ENCODE measurements at regions not wholly inside any gene's neighbourhood (a gene's known extent, or its start where the extent isn't known, plus 50 kb on each side); places are given as distances from the start of the nearest gene placed in this dataset.

DNA sequence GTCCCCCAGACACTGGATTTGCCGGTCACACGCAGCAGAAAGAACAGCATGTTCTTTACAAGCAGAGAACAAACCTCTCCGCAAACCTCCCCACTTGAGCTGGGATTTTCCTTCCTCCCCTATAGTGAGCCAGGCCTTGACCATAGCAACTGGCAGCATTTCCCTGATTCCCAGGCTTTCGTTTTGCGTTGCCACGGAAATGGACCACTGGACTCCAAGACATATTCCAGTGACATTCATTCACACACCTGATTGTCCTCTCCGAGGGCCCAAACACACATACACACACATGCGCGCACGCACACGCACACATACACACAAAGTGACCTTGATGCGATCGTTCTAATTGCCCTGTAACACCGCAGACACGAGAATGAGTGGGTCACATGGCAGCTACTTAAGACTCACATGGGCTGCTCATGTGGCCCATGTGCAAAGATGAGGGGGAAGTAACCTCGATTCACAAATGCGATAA is 80.9 kb upstream of the CPEB4 start:
- Histone ChIP-seq H3K27ac (ENCODE audit: low read length) (no peak overlapping the region), H3K27me3 (ENCODE audit: low read length) (peaks cover 4% of the 10 kb centered on the region; the same call in 1 of the 2 replicates)

DNA sequence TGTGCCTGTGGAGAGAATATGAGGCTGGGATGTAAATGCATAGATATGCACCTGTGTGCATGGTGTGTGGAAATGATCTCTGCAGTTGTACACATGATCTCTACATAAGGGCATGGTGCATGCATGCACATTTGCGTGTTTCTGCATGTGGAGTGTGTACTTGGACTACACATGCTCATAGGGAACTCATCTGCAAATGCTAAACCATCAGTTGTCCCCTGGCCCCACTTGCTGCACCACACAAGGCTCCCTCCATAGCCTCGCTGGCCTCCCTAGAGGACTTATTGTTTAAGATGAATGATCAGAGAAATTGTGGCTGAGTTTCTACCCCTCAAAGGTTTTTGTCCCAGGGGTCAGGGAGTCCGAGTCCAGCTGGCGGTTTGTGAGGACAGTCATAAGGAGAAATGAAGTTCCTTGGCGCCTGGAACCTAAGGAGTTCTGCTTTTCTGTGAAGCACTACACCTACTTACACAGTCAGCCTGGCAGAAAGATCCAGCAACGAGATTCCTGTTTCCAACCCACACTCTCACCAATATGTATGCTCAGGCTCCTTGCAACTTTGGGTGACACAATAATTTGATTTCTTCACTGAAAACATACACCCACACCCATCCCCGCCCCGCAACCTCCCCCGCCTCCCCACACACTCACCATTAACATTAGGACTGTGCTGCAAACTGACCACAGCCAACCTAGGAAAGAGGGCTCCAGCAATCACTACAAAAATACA is 79.9 kb upstream of the CPEB4 start:
- no peaks in the 10 kb centered on the region for H3K36me3 ChIP-seq (ENCODE audit: insufficient read depth, low read length)
- H3K9me3 ChIP-seq (ENCODE audit: low read length) = no peaks in the 10 kb centered on the region; the same call in 1 of the 2 replicates
- H3K27ac ChIP-seq (ENCODE audit: low read length) = no peak overlapping the region
- H4K20me1 ChIP-seq (ENCODE audit: insufficient read depth, low read depth, low read length) = no peaks in the 10 kb centered on the region
- peaks cover 4% of the 10 kb centered on the region; the same call in 1 of the 2 replicates for H3K27me3 ChIP-seq (ENCODE audit: low read length)
- H3K4me2 ChIP-seq (ENCODE audit: low read depth, low read length, poor library complexity, severe bottlenecking) = no peak overlapping the region
- H3K4me1 ChIP-seq (ENCODE audit: low read length) = no peaks in the 10 kb centered on the region
- H3K9ac ChIP-seq (ENCODE audit: low read length) = no peak overlapping the region
- H3K79me2 ChIP-seq (ENCODE audit: low read length) = no peaks in the 10 kb centered on the region
- H3K9me2 ChIP-seq (replicated peaks; ENCODE audit: insufficient read depth, low read length) = no peaks in the 10 kb centered on the region
- no peak overlapping the region for H3K4me3 ChIP-seq (ENCODE audit: low read length)
- H2AFZ ChIP-seq (ENCODE audit: low read length) = no peak overlapping the region
- DNase-seq = no peak

More for the DNA sequence above, 80.9 kb upstream of the CPEB4 start:
- Histone ChIP-seq H3K4me3 (ENCODE audit: low read length) (no peak overlapping the region), H3K9me2 (replicated peaks; ENCODE audit: insufficient read depth, low read length) (no peaks in the 10 kb centered on the region), H3K79me2 (ENCODE audit: low read length) (no peaks in the 10 kb centered on the region), H3K9me3 (ENCODE audit: low read length) (no peaks in the 10 kb centered on the region; the same call in 1 of the 2 replicates), H3K4me1 (ENCODE audit: low read length) (no peaks in the 10 kb centered on the region), H2AFZ (ENCODE audit: low read length) (no peak overlapping the region), H3K4me2 (ENCODE audit: low read depth, low read length, poor library complexity, severe bottlenecking) (no peak overlapping the region), H4K20me1 (ENCODE audit: insufficient read depth, low read depth, low read length) (no peaks in the 10 kb centered on the region), H3K36me3 (ENCODE audit: insufficient read depth, low read length) (no peaks in the 10 kb centered on the region), H3K9ac (ENCODE audit: low read length) (no peak overlapping the region)
- DNase-seq = no peak

- Histone ChIP-seq H3K9me3 (ENCODE audit: low read length) (no peaks in the 10 kb centered on the region; the same call in 1 of the 2 replicates), H3K36me3 (ENCODE audit: insufficient read depth, low read length) (no peaks in the 10 kb centered on the region), H3K4me2 (ENCODE audit: low read depth, low read length, poor library complexity, severe bottlenecking) (no peak overlapping the region), H3K27me3 (ENCODE audit: low read length) (peaks cover 4% of the 10 kb centered on the region; the same call in 1 of the 2 replicates), H3K4me3 (ENCODE audit: low read length) (no peak overlapping the region), H2AFZ (ENCODE audit: low read length) (no peak overlapping the region), H3K9ac (ENCODE audit: low read length) (no peak overlapping the region), H3K4me1 (ENCODE audit: low read length) (no peaks in the 10 kb centered on the region), H3K9me2 (replicated peaks; ENCODE audit: insufficient read depth, low read length) (no peaks in the 10 kb centered on the region), H3K79me2 (ENCODE audit: low read length) (no peaks in the 10 kb centered on the region), H3K27ac (ENCODE audit: low read length) (no peak overlapping the region), H4K20me1 (ENCODE audit: insufficient read depth, low read depth, low read length) (no peaks in the 10 kb centered on the region)
- DNase-seq = no peak
Measured at GRCh38 chr5:173809014-173809413, 79.1 kb upstream of the CPEB4 start.

- Histone ChIP-seq H3K79me2 (ENCODE audit: low read length) (no peaks in the 10 kb centered on the region), H3K4me2 (ENCODE audit: low read depth, low read length, poor library complexity, severe bottlenecking) (no peak overlapping the region), H4K20me1 (ENCODE audit: insufficient read depth, low read depth, low read length) (no peaks in the 10 kb centered on the region), H3K9ac (ENCODE audit: low read length) (no peak overlapping the region), H3K9me2 (replicated peaks; ENCODE audit: insufficient read depth, low read length) (no peaks in the 10 kb centered on the region), H3K27ac (ENCODE audit: low read length) (no peak overlapping the region), H3K9me3 (ENCODE audit: low read length) (no peaks in the 10 kb centered on the region), H3K4me3 (ENCODE audit: low read length) (no peak overlapping the region), H3K27me3 (ENCODE audit: low read length) (no peaks in the 10 kb centered on the region), H2AFZ (ENCODE audit: low read length) (no peak overlapping the region), H3K4me1 (ENCODE audit: low read length) (peaks cover 11% of the 10 kb centered on the region), H3K36me3 (ENCODE audit: insufficient read depth, low read length) (no peaks in the 10 kb centered on the region)
- no peak for DNase-seq
Measured at GRCh38 chr5:173812811-173813550, 75.2 kb upstream of the CPEB4 start.

DNA sequence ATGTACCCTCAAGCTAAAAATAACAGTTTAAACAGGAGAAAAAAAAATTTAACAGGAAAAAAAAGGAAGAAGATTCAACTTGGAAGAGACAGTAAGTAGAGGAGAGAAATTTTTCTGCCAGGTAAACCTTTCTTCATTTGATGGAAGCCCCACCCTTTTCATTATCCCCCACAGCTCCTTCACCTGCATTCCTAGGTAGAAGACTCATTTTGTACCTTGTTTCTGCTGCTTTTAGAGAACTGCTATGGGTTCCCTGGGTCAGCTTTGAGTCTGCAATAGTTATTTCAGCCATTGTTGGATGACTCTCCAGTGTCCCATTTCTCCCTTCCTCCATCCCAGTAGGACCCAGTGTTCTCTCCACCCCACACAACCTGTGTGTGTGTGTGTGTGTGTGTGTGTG is 74.1 kb upstream of the CPEB4 start:
- Histone ChIP-seq H3K36me3 (ENCODE audit: insufficient read depth, low read length) (no peaks in the 10 kb centered on the region), H3K27me3 (ENCODE audit: low read length) (no peaks in the 10 kb centered on the region), H3K9me2 (replicated peaks; ENCODE audit: insufficient read depth, low read length) (no peaks in the 10 kb centered on the region), H3K4me1 (ENCODE audit: low read length) (peaks cover 13% of the 10 kb centered on the region), H2AFZ (ENCODE audit: low read length) (no peak overlapping the region), H3K4me3 (ENCODE audit: low read length) (no peak overlapping the region), H3K9ac (ENCODE audit: low read length) (no peak overlapping the region), H3K9me3 (ENCODE audit: low read length) (no peaks in the 10 kb centered on the region), H4K20me1 (ENCODE audit: insufficient read depth, low read depth, low read length) (no peaks in the 10 kb centered on the region), H3K27ac (ENCODE audit: low read length) (no peak overlapping the region), H3K4me2 (ENCODE audit: low read depth, low read length, poor library complexity, severe bottlenecking) (no peak overlapping the region), H3K79me2 (ENCODE audit: low read length) (no peaks in the 10 kb centered on the region)
- no peak for DNase-seq

- no peak overlapping the region for H3K4me2 ChIP-seq (ENCODE audit: low read depth, low read length, poor library complexity, severe bottlenecking)
- H3K9ac ChIP-seq (ENCODE audit: low read length) = no peak overlapping the region
- no peak overlapping the region for H2AFZ ChIP-seq (ENCODE audit: low read length)
- no peaks in the 10 kb centered on the region for H3K79me2 ChIP-seq (ENCODE audit: low read length)
- H3K4me1 ChIP-seq (ENCODE audit: low read length) = peaks cover 26% of the 10 kb centered on the region
- no peak overlapping the region for H3K27ac ChIP-seq (ENCODE audit: low read length)
- no peaks in the 10 kb centered on the region for H3K36me3 ChIP-seq (ENCODE audit: insufficient read depth, low read length)
- no peaks in the 10 kb centered on the region for H3K9me3 ChIP-seq (ENCODE audit: low read length)
- no peak overlapping the region for H3K4me3 ChIP-seq (ENCODE audit: low read length)
- no peaks in the 10 kb centered on the region for H4K20me1 ChIP-seq (ENCODE audit: insufficient read depth, low read depth, low read length)
- H3K9me2 ChIP-seq (replicated peaks; ENCODE audit: insufficient read depth, low read length) = no peaks in the 10 kb centered on the region
- DNase-seq = no peak
- no peaks in the 10 kb centered on the region for H3K27me3 ChIP-seq (ENCODE audit: low read length)
Measured at GRCh38 chr5:173815571-173815970, 72.6 kb upstream of the CPEB4 start.

GRCh38 chr5:173816728-173817127 is 71.4 kb upstream of the CPEB4 start:
- H3K4me2 ChIP-seq (ENCODE audit: low read depth, low read length, poor library complexity, severe bottlenecking) = no peak overlapping the region
- no peaks in the 10 kb centered on the region for H3K27me3 ChIP-seq (ENCODE audit: low read length)
- no peak overlapping the region for H2AFZ ChIP-seq (ENCODE audit: low read length)
- no peaks in the 10 kb centered on the region for H3K79me2 ChIP-seq (ENCODE audit: low read length)
- H3K36me3 ChIP-seq (ENCODE audit: insufficient read depth, low read length) = no peaks in the 10 kb centered on the region
- peaks cover 37% of the 10 kb centered on the region for H3K4me1 ChIP-seq (ENCODE audit: low read length)
- DNase-seq = no peak
- H3K9me2 ChIP-seq (replicated peaks; ENCODE audit: insufficient read depth, low read length) = no peaks in the 10 kb centered on the region
- no peaks in the 10 kb centered on the region for H3K9me3 ChIP-seq (ENCODE audit: low read length)
- H3K27ac ChIP-seq (ENCODE audit: low read length) = no peak overlapping the region
- no peak overlapping the region for H3K4me3 ChIP-seq (ENCODE audit: low read length)
- H4K20me1 ChIP-seq (ENCODE audit: insufficient read depth, low read depth, low read length) = no peaks in the 10 kb centered on the region
- no peak overlapping the region for H3K9ac ChIP-seq (ENCODE audit: low read length)

- Histone ChIP-seq H3K4me3 (ENCODE audit: low read length) (no peak overlapping the region), H3K27me3 (ENCODE audit: low read length) (no peaks in the 10 kb centered on the region), H3K79me2 (ENCODE audit: low read length) (no peaks in the 10 kb centered on the region), H3K27ac (ENCODE audit: low read length) (no peak overlapping the region), H3K9ac (ENCODE audit: low read length) (no peak overlapping the region), H3K36me3 (ENCODE audit: insufficient read depth, low read length) (no peaks in the 10 kb centered on the region), H4K20me1 (ENCODE audit: insufficient read depth, low read depth, low read length) (no peaks in the 10 kb centered on the region), H2AFZ (ENCODE audit: low read length) (no peak overlapping the region; the same call in 1 of the 2 replicates), H3K4me1 (ENCODE audit: low read length) (peaks cover 45% of the 10 kb centered on the region), H3K9me3 (ENCODE audit: low read length) (no peaks in the 10 kb centered on the region), H3K4me2 (ENCODE audit: low read depth, low read length, poor library complexity, severe bottlenecking) (peak overlapping the region; percentile 27), H3K9me2 (replicated peaks; ENCODE audit: insufficient read depth, low read length) (no peaks in the 10 kb centered on the region)
- DNase-seq = peak; percentile 50
Measured at GRCh38 chr5:173817561-173817960, 70.6 kb upstream of the CPEB4 start.

Data from Karpas-422 (cell line).